MCF 10A (cell line): ENCODE measurements at regions not wholly inside any gene's neighbourhood (a gene's known extent, or its start where the extent isn't known, plus 50 kb on each side); places are given as distances from the start of the nearest gene placed in this dataset.
"Not testable (repeated sequence)": the region's sequence is repeated elsewhere in the genome, so short reads cannot be mapped to it uniquely, and the experiment has no call there.

Experiments used
- BruUV-seq: library from RNA; stranded (reverse); fragments of 400-500 nt; replicated peaks from 2 replicates; lab custom pipeline; 2021; lab: Mats Ljungman, UMichigan
- CTCF ChIA-PET: fragments of 300-600 bp; sonication (Branson Sonifier 250); formaldehyde crosslinking; extraction: SDS; loops from one replicate; lab custom pipeline; 2021; ENCODE audit warnings: antibody characterized with exemption, inconsistent platforms; lab: Yijun Ruan, JAX
- POLR2A ChIA-PET: fragments of 300-600, 350-650 bp; sonication (Branson Sonifier 250); formaldehyde crosslinking; extraction: SDS; loops from one replicate; lab custom pipeline; 2020; ENCODE audit warnings: antibody characterized with exemption, inconsistent platforms; lab: Yijun Ruan, JAX
- DNase-seq: peaks from one replicate; pipeline ENCODE4 v3.0.0-alpha.2; 2018; ENCODE audit not compliant: unreplicated experiment
- H3K27ac Mint-ChIP-seq: one replicate; pipeline ENCODE4 v1.8.0; 2022; ENCODE audit warnings: mild to moderate bottlenecking, low read depth, mixed read lengths; ENCODE audit not compliant: unreplicated experiment
- H3K27me3 Mint-ChIP-seq: one replicate; pipeline ENCODE4 v1.8.0; 2022; ENCODE audit warnings: mixed read lengths; ENCODE audit not compliant: insufficient read depth, unreplicated experiment
- H3K36me3 Mint-ChIP-seq: one replicate; pipeline ENCODE4 v1.8.0; 2022; ENCODE audit warnings: mild to moderate bottlenecking, moderate library complexity, mixed read lengths; ENCODE audit not compliant: insufficient read depth, unreplicated experiment
- H3K4me1 Mint-ChIP-seq: one replicate; pipeline ENCODE4 v1.8.0; 2022; ENCODE audit warnings: mixed read lengths; ENCODE audit not compliant: insufficient read depth, unreplicated experiment
- H3K4me3 Mint-ChIP-seq: one replicate; pipeline ENCODE4 v1.8.0; 2022; ENCODE audit warnings: mild to moderate bottlenecking, moderate library complexity, mixed read lengths; ENCODE audit not compliant: unreplicated experiment
- H3K9me3 Mint-ChIP-seq: one replicate; pipeline ENCODE4 v1.8.0; 2022; ENCODE audit warnings: mixed read lengths; ENCODE audit not compliant: unreplicated experiment
- intact Hi-C: fragments of 100-400 bp; cut with micrococcal nuclease; formaldehyde crosslinking; loops from 2 replicates; pipeline ENCODE4 v1.14.1; 2022
- TF ChIP-seq, protein P1 (sequence below): fragments of 200-600 bp; IDR thresholded peaks from one replicate; pipeline ENCODE4 v1.8.0; 2022; ENCODE audit warnings: antibody characterized with exemption, mild to moderate bottlenecking; ENCODE audit not compliant: unreplicated experiment

DNA sequence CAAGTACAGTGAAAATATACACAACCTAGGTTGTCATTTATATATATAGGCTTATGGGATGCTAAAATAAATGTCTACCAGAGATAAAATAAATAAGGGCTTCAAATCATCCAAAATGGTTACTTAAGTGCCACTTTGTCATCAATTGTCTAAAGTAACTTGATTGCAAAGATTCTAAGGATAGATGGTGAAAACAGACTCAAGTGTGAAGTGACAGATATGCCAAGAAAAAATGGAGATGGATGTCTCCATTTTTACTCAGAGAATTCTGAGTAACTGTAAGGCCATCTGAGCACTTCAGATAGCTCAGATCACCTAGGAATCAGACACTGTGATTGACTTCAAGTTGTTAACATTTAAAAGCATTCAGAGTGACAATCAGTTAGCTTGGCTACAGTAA, 824.3 kb downstream of the PRELID2 start:
- Mint-ChIP-seq H3K36me3 (no peaks in the 10 kb centered on the region), H3K27me3 (no peaks in the 10 kb centered on the region), H3K9me3 (no peaks in the 10 kb centered on the region), H3K4me3 (no peak overlapping the region), H3K27ac (no peak overlapping the region), H3K4me1 (no peaks in the 10 kb centered on the region)
- no peak for DNase-seq
- BruUV-seq, result no TSS peak
- ChIA-PET POLR2A (interaction anchor here (0.5 kb wide), 1 partner anchor 1430 kb away, joined by 3 read pairs; no protein-coding TSS in a partner anchor), CTCF (no interaction called here)
- intact Hi-C loops, result no loop called here
- TF ChIP-seq, protein P1, sequence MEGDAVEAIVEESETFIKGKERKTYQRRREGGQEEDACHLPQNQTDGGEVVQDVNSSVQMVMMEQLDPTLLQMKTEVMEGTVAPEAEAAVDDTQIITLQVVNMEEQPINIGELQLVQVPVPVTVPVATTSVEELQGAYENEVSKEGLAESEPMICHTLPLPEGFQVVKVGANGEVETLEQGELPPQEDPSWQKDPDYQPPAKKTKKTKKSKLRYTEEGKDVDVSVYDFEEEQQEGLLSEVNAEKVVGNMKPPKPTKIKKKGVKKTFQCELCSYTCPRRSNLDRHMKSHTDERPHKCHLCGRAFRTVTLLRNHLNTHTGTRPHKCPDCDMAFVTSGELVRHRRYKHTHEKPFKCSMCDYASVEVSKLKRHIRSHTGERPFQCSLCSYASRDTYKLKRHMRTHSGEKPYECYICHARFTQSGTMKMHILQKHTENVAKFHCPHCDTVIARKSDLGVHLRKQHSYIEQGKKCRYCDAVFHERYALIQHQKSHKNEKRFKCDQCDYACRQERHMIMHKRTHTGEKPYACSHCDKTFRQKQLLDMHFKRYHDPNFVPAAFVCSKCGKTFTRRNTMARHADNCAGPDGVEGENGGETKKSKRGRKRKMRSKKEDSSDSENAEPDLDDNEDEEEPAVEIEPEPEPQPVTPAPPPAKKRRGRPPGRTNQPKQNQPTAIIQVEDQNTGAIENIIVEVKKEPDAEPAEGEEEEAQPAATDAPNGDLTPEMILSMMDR, result no peak

DNA sequence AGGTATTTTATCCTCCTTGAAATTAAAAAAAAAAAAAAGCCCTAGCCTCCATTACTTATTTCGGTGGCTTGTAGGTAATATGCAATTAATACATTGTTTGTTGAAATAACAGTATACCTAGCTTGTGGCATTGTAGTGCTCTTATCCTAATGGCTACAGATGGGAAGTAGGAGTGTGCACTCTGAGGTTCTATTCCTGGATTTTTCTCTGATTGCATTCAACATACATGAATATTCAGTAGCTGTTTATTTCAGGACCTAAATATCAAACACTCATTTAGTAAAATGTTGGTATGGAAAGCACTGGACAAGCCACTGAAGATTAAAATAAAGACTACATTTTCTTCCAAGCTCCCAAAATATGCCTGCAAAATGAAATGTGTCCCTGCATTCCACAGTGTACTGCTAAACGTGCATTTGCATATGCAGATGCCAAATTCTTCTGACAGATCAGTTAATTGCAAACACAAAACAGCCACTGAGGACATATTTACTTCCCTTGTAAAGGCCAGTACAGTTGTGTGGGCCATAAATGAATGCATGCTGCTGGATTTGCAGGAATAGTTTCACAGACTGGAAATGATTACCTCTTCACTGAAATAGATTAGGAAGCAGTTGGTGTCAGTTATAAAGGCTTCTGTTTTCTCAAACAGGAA, 826.1 kb downstream of the PRELID2 start:
- no peaks in the 10 kb centered on the region for H3K27me3 Mint-ChIP-seq
- TF ChIP-seq, protein P1, result no peak
- ChIA-PET POLR2A (interaction anchor here (0.6 kb wide), 1 partner anchor 63 kb away, joined by 3 read pairs; no protein-coding TSS in a partner anchor), CTCF (interaction anchor here (0.6 kb wide), 1 partner anchor 142 kb away, joined by 7 read pairs; no protein-coding TSS in a partner anchor)
- no peaks in the 10 kb centered on the region for H3K36me3 Mint-ChIP-seq
- intact Hi-C loops, result no loop called here
- no peak overlapping the region for H3K27ac Mint-ChIP-seq
- H3K9me3 Mint-ChIP-seq, result no peaks in the 10 kb centered on the region
- no peak overlapping the region for H3K4me3 Mint-ChIP-seq
- no peaks in the 10 kb centered on the region for H3K4me1 Mint-ChIP-seq
- no TSS peak for BruUV-seq
- DNase-seq, result no peak

DNA sequence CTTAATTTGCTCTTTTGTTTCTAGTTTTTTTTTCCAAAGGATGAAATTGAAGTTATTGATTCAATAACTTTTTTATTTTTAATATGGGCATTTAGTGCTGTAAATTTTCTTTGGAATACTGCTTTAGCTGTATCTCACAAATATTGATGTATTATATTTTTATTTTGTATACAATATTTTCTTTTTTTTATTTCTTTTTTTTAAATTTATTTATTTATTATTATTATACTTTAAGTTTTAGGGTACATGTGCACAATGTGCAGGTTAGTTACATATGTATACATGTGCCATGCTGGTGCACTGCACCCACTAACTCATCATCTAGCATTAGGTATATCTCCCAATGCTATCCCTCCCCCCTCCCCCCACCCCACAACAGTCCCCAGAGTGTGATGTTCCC, 823.7 kb downstream of the KCTD16 start:
- ChIA-PET CTCF (interaction anchor here (0.6 kb wide), 1 partner anchor 86 kb away, joined by 3 read pairs; no protein-coding TSS in a partner anchor), POLR2A (interaction anchor here (0.5 to 0.7 kb wide), 2 partner anchors 30 to 510 kb away, joined by 3 to 4 read pairs; no protein-coding TSS in a partner anchor)
- BruUV-seq, intact Hi-C loops, H3K9me3 Mint-ChIP-seq, H3K4me3 Mint-ChIP-seq, H3K36me3 Mint-ChIP-seq, DNase-seq, H3K4me1 Mint-ChIP-seq, H3K27me3 Mint-ChIP-seq, H3K27ac Mint-ChIP-seq: not testable (repeated sequence)

DNA sequence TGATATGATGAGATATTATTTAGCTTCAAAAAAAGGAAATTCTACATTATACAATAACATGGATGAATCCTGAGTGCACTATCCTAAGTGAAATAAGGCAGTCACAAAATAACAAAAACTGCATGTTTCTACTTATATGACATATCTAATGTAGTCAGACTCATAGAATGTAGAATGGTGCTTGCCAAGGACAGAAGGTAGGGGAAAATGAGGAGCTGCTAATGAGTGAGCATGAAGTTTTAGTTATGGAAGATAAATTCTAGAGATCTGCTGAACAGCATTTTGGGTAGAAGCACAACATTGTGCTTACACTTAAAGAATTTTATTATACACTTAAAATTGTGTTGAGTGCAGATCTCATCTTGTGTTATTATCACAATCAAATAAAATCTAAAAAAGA, 812.4 kb downstream of the KCTD16 start:
- Mint-ChIP-seq H3K27ac (no peak overlapping the region), H3K4me1 (no peaks in the 10 kb centered on the region), H3K9me3 (no peaks in the 10 kb centered on the region), H3K36me3 (no peaks in the 10 kb centered on the region), H3K4me3 (no peak overlapping the region), H3K27me3 (no peaks in the 10 kb centered on the region)
- POLR2A ChIA-PET, result no interaction called here
- no TSS peak for BruUV-seq
- no peak for DNase-seq
- intact Hi-C loops, result no loop called here
- TF ChIP-seq, protein P1, result no peak
- CTCF ChIA-PET, result interaction anchor here (0.7 kb wide), 1 partner anchor 11 kb away, joined by 8 read pairs; no protein-coding TSS in a partner anchor
